ENCODE measurements at regions not wholly inside any gene's neighbourhood (a gene's known extent, or its start where the extent isn't known, plus 50 kb on each side); places are given as distances from the start of the nearest gene placed in this dataset.

GRCh38 chr2:83817511-83817910 is 641.6 kb downstream of the SUCLG1 start:
- TF ChIP-seq CTCF (IDR thresholded peaks at IDR 0.05; ENCODE audit: borderline replicate concordance, extremely low read depth, low read length, poor library complexity, severe bottlenecking) (peak; percentile 36), EZH2 (IDR thresholded peaks at IDR 0.05; ENCODE audit: borderline replicate concordance, low read depth, low read length, severe bottlenecking) (no peak)
